ENCODE measurements at regions not wholly inside any gene's neighbourhood (a gene's known extent, or its start where the extent isn't known, plus 50 kb on each side); places are given as distances from the start of the nearest gene placed in this dataset.

DNA sequence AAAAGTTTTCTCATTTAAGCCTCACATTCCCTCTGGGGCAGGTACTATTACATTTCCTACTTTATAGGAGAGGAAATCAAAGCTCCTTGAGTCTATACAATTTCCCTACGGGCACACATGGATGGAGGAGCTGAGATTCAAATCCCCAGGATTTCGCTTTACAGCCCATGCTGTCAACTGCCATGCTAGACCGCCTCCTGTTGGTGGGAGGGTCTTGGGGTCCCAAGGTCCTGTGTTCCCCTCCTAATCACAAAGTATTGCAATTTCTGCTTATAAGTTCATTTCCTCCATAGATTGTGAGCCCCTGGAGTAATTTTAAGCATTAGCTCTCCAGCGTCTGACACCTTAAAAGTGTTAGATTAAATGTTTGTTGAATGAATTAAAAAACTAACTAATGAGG lies 95.9 kb upstream of the SMARCA2 start:
- TF ChIP-seq, protein P1, sequence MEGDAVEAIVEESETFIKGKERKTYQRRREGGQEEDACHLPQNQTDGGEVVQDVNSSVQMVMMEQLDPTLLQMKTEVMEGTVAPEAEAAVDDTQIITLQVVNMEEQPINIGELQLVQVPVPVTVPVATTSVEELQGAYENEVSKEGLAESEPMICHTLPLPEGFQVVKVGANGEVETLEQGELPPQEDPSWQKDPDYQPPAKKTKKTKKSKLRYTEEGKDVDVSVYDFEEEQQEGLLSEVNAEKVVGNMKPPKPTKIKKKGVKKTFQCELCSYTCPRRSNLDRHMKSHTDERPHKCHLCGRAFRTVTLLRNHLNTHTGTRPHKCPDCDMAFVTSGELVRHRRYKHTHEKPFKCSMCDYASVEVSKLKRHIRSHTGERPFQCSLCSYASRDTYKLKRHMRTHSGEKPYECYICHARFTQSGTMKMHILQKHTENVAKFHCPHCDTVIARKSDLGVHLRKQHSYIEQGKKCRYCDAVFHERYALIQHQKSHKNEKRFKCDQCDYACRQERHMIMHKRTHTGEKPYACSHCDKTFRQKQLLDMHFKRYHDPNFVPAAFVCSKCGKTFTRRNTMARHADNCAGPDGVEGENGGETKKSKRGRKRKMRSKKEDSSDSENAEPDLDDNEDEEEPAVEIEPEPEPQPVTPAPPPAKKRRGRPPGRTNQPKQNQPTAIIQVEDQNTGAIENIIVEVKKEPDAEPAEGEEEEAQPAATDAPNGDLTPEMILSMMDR (IDR thresholded peaks at IDR 0.05; ENCODE audit: borderline replicate concordance, extremely low read depth, low read length, poor library complexity, severe bottlenecking): no peak
- TF ChIP-seq EZH2 (IDR thresholded peaks at IDR 0.05; ENCODE audit: borderline replicate concordance, low read depth, low read length, severe bottlenecking): no peak

Data from DND-41 (cell line).